Activated CD4-positive, CD25-positive, alpha-beta regulatory T cell treated with anti-CD3 and anti-CD28 coated beads, Interleukin-2, amount 50 U/mL, for 24 hours (primary cell): ENCODE measurements at regions not wholly inside any gene's neighbourhood (a gene's known extent, or its start where the extent isn't known, plus 50 kb on each side); places are given as distances from the start of the nearest gene placed in this dataset.

Experiments
- ATAC-seq, 2 donors: fragments of 150-1000 bp; cut with Tn5 transposase; one replicate each; pipeline ENCODE4 v1.10.0; 2021; ENCODE audit warnings: mild to moderate bottlenecking in 1 of 2, moderate library complexity in 1 of 2

DNA sequence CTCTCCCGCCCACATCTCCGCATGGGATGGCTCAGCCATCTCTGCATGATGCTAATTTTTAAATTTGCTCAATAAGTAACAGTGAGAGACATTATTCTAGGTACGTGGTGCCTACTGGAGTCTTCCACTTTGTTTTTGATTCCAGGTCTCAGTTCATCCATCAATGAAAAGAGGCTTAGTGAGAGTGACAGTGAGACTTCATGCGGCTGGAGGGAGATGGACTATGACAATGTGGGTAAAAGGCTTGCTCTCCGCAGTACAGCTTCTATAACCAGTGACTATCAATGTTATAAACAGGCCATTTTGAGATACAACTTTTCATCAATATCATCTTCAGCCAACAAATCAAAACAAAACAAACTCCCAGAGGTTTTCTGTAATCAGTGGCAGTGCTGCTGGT lies 563.4 kb upstream of the MKI67 start:
- no peak for ATAC-seq

DNA sequence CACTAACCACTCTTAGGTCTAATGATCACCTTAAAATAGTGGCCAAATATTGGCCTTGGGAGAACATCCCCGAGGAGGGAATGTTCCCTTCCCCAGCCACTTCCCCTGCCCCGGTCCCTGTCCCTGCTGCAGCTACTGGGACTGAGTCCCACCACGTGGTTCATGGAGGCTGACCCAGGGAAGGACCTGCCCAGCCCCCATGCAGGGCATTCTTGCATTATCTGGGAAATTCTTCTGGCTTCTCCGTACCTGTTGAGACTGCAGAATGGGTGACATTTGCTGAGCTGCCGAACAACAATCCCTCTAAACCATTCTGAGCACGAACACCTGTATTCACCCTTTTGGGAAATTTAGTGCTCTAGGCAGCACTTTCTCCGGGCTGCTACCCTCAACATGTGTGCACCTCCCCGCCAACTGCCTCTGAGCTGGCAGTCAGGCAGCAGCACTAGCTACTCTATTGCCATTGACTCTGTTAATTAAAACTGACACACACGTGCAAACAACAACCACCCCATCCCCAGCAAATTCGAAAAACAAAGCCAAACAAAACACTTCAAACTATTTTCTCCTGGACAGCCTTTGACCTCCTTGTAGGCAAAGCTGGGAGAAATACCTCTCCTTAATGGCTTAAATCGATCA lies 567.4 kb upstream of the MKI67 start:
- ATAC-seq: no peak

- ATAC-seq: no peak
Observed at GRCh38 chr10:128694168-128694850, 568.1 kb upstream of the MKI67 start.

DNA sequence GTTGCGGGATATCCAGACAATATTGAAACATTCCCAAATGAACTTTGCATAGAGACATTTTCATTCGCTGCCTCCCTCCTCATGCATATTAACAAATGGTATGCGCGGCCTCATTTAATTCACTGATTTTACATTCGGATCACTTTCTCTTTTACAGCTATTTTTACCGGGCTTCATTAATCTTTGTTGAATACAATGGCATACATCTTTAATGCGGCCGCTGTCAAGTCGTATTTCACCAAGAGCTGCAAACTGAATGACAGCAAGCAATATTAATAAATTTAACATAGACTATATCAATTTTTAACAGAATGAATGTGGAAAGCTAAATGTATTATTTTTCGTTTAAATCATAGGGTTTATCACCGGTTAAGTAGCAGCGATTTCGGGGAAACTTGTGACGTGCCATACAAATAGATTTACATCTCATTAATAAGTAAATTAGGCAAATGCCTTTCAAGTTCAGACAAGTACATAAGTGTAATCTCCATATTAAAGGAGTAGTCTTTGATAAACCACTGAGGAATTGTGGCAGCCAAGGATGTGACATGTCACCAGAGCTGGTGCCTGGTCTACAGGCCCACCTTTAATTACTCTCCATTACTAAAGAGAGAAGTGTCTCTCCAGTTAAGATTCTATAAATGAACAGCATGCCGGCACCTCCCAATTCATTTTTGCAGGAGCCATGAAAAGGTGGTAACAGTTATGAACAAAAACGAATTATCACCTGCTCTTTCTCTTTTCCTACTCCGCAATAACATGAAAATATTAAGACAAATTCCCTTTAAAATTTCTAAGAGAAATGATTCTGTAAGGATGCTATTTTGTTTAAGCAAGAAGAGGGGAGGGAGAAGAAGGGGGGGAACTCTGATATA lies 568.9 kb upstream of the MKI67 start:
- ATAC-seq: no peak

- ATAC-seq: no peak
Observed at GRCh38 chr10:128695931-128696330, 569.7 kb upstream of the MKI67 start.

GRCh38 chr10:128697437-128697836 lies 571.2 kb upstream of the MKI67 start:
- no peak for ATAC-seq

DNA sequence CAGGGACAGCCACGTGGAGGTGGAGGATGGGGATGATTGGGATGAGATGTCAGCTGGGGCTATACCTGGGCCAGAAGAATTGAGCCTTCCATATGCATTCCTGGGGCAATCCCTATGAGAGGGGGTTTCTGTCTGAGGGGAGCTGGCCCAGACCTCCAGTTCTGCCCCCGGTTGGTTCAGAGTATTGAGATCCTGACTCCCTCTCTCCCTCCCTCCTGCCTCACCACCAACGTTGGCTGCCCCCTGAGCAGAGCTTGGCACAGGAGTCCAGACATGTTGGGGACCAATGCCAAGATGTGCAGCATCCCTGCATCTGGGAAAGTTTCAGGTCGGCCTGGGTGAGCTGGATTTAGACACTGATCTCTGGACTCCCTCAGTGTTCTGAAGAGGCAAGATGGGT lies 575.2 kb upstream of the MKI67 start:
- no peak for ATAC-seq

- peak in 1 of 2 donors; percentile 9 for ATAC-seq
Observed at GRCh38 chr10:128701837-128702236, 575.6 kb upstream of the MKI67 start.

GRCh38 chr10:128704716-128705115 lies 578.5 kb upstream of the MKI67 start:
- no peak for ATAC-seq

DNA sequence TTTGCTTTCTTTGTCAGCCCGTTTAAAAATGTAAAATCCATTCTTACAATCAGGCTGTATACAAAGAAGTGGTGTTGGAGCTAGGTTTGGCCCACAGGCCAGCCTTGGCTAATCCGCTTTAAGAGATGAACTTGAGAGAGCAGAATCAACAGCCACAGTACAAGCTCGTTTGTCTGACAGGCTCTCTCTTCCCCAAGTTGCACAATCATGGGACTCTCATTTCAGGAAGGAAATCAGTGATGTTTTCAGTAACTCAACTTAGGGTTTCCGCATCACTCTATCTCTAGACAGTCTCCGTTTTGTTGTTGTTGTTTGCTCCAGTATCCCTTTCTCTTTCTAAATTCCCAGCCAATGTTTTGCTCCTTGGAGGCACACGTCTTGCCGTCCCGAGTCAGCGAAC lies 582.0 kb upstream of the MKI67 start:
- no peak for ATAC-seq

DNA sequence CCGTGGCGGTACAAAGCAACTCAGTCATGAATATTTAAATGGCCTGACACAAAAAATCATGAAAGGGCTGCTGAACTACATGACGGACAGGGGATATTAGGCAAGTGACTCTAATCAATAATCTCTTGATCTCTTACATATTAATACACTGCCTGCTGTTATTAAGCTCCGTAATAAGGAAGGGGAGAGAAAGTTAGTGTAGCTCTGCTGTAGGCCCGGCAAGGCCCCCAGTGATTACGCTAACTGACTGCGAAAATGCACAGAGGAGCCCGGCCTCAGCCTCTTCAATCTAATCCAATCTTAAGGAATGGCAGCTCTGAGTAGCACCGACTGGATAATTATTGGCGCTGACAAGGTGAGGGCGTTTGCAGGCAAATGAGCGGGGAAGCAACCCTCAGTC lies 583.5 kb upstream of the MKI67 start:
- no peak for ATAC-seq

DNA sequence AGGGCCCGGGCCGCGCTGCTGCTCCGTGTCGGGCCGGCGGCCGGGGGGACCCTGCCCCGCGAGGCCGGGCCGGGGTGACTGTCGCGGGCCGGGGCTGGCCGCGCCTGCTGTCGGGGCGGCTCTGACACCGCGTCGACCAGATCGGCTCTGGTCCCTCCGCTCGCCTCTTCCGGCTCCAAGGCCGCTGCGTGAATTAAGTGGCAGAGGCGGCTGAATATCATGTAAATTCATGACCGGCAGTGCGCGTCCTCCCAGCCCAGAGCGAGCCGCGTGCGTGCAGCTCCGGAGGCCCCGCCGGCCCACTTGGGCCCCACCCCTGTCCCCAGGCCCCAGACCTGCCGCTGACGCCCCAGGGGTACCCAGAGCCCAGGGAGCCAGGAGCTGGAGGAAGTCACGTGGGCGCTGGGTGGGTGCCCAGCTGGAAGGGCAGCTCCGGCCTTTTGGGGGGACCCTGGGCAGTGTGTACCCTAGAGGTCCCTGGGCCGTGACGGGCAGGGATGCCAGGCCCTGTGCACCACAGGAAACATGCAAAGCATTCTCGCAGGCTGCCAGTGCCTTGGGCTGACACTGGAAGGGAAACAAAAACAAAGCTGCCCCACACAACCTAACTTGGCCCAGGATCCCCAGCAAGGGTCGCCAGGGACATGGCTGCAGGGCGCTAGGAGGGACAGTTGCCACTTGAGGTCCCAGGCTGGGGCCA lies 584.0 kb upstream of the MKI67 start:
- ATAC-seq: no peak

DNA sequence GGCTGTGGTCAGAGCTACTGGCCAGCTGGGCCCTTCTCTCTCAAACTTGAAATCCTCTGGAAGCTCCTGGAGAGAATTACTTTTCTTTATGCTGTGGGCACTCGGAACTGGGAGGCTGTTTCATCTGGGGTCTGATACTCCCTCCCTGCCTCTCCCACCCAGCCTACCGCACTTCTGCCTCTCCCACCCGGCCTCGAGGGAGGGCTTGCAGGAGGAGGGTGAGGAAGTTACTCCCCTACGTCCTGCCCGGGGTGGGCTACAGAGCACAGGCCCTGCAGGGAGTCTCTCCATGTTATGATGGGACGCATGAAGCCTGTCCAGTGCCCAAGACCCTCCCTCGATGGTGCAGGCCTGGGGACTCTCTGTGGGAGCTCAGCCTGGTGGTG lies 584.6 kb upstream of the MKI67 start:
- ATAC-seq: peak in 1 of 2 donors; percentile 28

- ATAC-seq: no peak
Observed at GRCh38 chr10:128711806-128712205, 585.6 kb upstream of the MKI67 start.

- ATAC-seq: no peak
Observed at GRCh38 chr10:128712661-128713400, 586.6 kb upstream of the MKI67 start.

DNA sequence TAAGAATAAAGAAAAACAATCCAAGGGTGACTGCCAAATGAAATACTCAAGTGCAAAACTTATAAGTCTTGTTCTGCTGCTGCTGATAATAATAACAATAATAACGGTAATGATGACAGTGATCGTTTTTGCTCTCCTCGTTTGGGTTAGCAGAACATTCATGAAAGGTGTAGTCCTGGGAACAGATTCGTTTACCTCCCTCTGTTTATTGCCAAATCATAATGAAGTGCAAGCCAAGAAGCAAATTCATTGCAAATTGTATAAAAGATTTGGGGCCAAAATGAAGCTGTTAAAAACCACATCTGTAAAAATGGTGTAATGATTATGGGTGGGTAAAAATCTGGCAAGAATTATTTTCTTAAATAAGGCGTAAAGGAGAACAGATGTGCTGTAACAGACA lies 587.2 kb upstream of the MKI67 start:
- ATAC-seq: no peak

- no peak for ATAC-seq
Observed at GRCh38 chr10:128713874-128714570, 587.8 kb upstream of the MKI67 start.

GRCh38 chr10:128714644-128715415 lies 588.6 kb upstream of the MKI67 start:
- no peak for ATAC-seq

DNA sequence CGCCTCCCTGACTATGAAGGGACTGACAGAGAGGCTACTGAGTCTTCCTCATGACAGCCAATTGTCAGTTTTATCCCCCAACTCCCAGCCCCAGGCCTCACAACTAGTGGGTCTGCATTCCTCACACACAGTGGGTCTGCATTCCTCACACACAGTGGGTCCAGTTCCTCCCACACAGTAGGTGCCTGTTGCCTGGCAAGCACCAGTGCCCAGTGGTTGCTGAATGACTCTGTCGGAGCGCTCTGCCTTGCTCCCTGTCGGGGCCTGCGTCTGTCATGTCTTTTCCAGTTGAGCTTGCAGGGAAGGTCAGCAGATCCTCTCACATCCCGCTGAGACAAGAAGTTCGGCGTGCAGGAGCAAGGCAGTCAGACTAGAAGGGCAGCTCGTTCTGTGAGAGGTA lies 590.0 kb upstream of the MKI67 start:
- no peak for ATAC-seq

- ATAC-seq: no peak
Observed at GRCh38 chr10:128721963-128722445, 595.8 kb upstream of the MKI67 start.

GRCh38 chr10:128722947-128723346 lies 596.7 kb upstream of the MKI67 start:
- no peak for ATAC-seq
